ENCODE measurements at regions not wholly inside any gene's neighbourhood (a gene's known extent, or its start where the extent isn't known, plus 50 kb on each side); places are given as distances from the start of the nearest gene placed in this dataset.

DNA sequence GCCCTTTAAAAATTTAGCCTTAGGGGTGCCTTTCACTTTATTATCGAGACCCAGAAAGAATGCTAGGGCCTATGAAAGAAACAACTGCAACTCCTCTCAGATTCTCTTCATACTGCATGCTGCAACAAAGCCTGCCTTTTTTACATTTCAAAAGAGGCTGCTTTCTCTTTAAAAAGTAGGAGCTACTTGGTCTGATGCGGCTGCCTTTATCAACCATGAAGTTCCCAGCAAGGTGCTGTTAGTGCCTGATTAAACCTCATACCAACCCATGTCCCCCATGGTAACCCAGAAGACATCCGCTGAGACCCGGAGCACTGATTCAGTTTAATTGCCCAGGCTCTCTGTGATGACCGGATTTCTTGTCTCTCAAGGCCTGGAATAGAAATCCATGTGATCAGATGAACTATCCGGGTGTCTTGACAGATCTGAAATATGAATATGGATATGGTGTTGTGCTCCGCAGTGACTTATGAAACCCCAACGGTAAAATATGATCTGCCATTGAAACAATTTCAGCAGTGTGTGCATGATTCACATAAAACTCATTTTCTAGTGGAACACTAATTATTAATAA, 368.3 kb downstream of the ZNF521 start:
- Histone ChIP-seq H3K4me2 (no peak overlapping the region), H3K9ac (no peak overlapping the region), H3K36me3 (no peaks in the 10 kb centered on the region), H3K4me1 (no peaks in the 10 kb centered on the region), H4K20me1 (no peaks in the 10 kb centered on the region), H3K27me3 (no peaks in the 10 kb centered on the region), H3K9me3 (no peaks in the 10 kb centered on the region), H3K27ac (no peak overlapping the region), H3K4me3 (no peak overlapping the region)
- no peak for TF ChIP-seq Cebpa-rat (IDR thresholded peaks at IDR 0.05)

DNA sequence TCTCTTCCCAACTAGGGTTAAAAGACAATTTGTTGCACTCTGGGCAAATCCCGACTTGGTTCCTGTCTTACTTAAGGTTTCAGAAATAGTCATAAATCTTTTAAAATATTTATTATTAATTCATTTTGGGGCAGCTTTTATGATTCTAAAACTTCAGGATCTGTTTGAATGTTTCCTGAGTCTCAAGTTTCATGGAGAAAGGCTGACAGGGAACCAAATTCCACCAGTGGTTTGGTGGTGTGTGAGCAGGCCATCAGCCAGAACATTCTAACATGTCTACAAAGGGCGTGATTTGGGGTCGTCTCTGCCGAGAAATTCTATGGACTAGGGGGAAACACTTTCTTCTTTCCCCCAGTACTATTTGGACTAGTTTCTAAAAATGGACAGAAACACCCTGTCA, 366.4 kb downstream of the ZNF521 start:
- H3K27ac ChIP-seq = no peak overlapping the region
- TF ChIP-seq Cebpa-rat (IDR thresholded peaks at IDR 0.05) = no peak

DNA sequence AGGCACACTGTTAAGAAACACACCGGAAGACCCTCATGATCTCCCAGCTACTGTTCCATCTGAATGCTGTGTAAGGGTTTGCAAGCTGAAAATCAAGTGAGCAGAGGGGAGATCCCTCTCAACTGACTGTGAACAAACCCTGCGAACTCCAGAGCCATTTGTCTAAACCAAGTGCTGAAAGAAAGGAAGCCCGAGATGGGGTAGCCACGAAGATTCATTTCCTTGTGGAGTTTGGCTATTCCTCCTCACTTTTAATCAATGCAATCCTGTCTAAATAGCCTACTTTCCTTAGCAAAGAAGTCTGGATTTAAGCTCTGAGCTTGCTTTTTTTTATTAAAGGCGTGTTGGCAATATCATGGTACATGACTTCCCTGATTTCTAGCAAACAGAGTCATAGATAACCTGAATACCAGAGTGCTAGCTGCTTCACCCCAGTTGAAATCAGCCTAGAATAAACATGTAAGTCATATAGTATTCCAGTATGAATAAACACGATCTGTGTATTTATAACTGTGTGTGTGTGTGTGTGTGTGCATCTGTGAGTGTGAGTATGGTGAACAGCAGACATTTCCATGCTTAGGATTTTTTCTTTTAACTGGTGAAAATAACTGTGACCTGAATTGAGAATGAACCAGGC, 365.2 kb downstream of the ZNF521 start:
- H3K4me2 ChIP-seq = no peak overlapping the region
- H3K27ac ChIP-seq = no peak overlapping the region
- H3K4me1 ChIP-seq = no peaks in the 10 kb centered on the region
- no peaks in the 10 kb centered on the region for H3K9me3 ChIP-seq
- no peak overlapping the region for H3K4me3 ChIP-seq
- H3K9ac ChIP-seq = no peak overlapping the region
- no peaks in the 10 kb centered on the region for H3K27me3 ChIP-seq
- no peak for TF ChIP-seq Cebpa-rat (IDR thresholded peaks at IDR 0.05)
- H3K36me3 ChIP-seq = no peaks in the 10 kb centered on the region
- no peaks in the 10 kb centered on the region for H4K20me1 ChIP-seq

More for the DNA sequence above, 366.4 kb downstream of the ZNF521 start:
- Histone ChIP-seq H3K27me3 (no peaks in the 10 kb centered on the region), H4K20me1 (no peaks in the 10 kb centered on the region), H3K9me3 (no peaks in the 10 kb centered on the region), H3K4me1 (no peaks in the 10 kb centered on the region), H3K36me3 (no peaks in the 10 kb centered on the region), H3K4me3 (no peak overlapping the region), H3K9ac (no peak overlapping the region), H3K4me2 (no peak overlapping the region)

DNA sequence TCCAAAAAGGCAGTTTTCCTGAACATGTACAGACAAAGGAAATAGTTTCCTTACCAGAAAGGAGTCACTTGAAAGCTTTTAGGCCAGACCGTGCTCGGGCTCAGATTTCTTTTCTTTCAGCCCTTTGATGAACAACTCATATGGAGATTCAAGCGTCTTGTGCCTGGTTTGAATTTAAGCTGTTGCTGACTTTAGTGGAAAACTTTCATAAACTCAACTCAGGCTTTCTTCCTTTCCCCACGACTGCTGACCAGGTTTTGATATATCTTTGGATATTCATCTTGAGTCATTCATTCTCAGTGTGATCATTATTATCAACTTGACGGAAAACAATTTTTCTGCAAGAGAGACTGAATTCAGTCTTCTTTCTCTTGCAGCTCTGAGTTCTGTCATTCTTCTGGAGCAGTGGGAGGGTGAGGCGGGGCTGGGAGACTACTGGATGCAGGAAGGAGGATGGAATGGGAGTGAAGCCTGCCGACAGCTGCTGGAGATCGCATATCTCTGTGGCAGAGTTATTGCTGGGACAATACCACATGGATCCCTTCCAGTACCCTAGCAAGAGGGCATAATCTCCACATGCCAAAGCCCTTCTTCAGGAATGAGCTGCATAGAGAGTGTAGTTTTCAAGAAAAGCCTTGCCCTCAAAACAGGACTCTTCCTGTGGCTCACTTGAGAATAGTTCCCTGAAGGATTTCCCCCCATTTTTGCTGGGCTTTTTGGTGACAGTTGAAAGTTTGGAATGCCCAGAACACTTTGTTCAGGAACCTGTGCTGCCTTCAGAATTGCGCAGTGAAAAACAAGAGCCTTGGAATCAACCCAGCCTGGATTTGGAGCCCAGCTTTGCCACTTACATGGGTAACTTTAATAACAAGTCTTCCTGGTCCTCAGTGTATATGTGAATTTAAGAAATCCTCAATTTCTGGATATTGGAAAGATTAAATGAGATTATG, 364.4 kb downstream of the ZNF521 start:
- H3K9ac ChIP-seq = no peak overlapping the region
- H3K27ac ChIP-seq = no peak overlapping the region
- H3K4me2 ChIP-seq = no peak overlapping the region
- no peak for TF ChIP-seq Cebpa-rat (IDR thresholded peaks at IDR 0.05)
- no peak overlapping the region for H3K4me3 ChIP-seq
- H3K36me3 ChIP-seq = no peaks in the 10 kb centered on the region
- H4K20me1 ChIP-seq = no peaks in the 10 kb centered on the region
- no peaks in the 10 kb centered on the region for H3K4me1 ChIP-seq
- no peaks in the 10 kb centered on the region for H3K27me3 ChIP-seq
- H3K9me3 ChIP-seq = no peaks in the 10 kb centered on the region

DNA sequence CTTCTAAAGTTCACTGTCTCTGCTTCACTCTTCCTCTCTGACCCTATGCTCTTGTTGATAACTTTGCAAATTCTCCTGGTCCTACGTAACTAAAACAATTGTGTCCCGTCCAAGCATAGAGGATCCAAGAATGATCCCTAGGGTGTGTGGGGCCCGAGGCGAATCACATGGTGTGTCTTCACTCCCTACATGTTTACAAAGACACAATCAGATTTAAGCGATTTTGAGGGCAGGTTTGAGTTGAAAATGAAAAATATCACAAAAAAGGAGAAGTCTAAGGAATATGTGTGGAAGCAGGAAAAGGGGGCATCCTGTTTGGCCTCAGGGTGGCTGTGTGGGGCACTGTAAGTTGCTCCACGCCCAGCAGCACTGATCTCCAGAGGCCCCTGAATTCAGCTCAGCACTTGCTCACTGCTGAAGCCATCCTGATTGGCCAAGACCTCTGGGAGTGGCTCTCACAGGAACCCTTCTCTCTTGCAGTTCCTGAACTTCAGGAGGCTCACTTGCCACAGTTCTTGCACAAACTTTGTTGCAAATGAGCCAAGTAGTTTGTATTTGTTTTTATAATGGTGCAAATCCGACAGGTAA, 363.6 kb downstream of the ZNF521 start:
- no peak overlapping the region for H3K4me2 ChIP-seq
- no peaks in the 10 kb centered on the region for H4K20me1 ChIP-seq
- no peak overlapping the region for H3K4me3 ChIP-seq
- H3K27me3 ChIP-seq = no peaks in the 10 kb centered on the region
- no peaks in the 10 kb centered on the region for H3K9me3 ChIP-seq
- no peak for TF ChIP-seq Cebpa-rat (IDR thresholded peaks at IDR 0.05)
- H3K4me1 ChIP-seq = no peaks in the 10 kb centered on the region
- no peak overlapping the region for H3K27ac ChIP-seq
- no peaks in the 10 kb centered on the region for H3K36me3 ChIP-seq
- no peak overlapping the region for H3K9ac ChIP-seq

DNA sequence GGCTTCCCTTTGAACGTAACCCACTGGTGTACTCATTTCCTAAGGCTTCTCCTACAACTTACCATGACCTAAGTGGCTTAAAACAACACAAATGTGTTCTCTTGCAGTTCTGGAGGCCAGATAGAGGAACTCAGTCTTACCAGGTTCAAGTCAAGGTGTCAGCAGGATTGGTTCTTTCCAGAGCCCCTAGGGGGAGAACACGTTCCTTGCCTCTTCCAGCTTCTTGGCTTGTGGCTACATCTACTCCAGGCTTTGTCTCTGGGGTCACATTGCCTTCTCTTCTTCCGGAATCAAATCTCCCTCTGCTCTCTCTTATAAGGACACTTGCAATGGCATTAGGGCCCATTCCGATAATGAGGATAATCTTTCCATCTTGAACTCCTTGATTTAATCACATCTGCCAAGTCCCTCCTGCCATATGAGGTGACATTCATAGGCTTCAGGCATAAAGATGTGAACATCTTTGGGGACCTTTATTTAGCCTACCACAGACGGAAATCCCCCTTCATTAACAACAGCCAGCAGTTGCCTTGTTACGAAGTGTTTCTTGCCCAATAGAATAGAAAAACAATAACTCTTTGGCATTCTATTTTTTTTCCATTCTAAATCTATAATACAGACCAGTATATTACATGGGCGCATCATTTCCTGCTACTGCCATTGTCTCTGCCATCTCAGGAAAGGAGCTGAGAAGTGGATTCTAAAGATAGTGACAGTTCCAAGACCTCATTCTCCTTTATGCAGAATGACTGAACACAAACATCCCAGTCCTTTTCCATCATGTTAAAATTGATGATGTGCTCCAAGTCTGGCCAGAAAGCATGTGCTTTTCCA, 362.0 kb downstream of the ZNF521 start:
- no peaks in the 10 kb centered on the region for H3K4me1 ChIP-seq
- H3K4me3 ChIP-seq = no peak overlapping the region
- no peaks in the 10 kb centered on the region for H3K9me3 ChIP-seq
- no peak overlapping the region for H3K4me2 ChIP-seq
- no peaks in the 10 kb centered on the region for H4K20me1 ChIP-seq
- no peaks in the 10 kb centered on the region for H3K36me3 ChIP-seq
- no peak overlapping the region for H3K9ac ChIP-seq
- H3K27ac ChIP-seq = no peak overlapping the region
- H3K27me3 ChIP-seq = no peaks in the 10 kb centered on the region
- no peak for TF ChIP-seq Cebpa-rat (IDR thresholded peaks at IDR 0.05)

DNA sequence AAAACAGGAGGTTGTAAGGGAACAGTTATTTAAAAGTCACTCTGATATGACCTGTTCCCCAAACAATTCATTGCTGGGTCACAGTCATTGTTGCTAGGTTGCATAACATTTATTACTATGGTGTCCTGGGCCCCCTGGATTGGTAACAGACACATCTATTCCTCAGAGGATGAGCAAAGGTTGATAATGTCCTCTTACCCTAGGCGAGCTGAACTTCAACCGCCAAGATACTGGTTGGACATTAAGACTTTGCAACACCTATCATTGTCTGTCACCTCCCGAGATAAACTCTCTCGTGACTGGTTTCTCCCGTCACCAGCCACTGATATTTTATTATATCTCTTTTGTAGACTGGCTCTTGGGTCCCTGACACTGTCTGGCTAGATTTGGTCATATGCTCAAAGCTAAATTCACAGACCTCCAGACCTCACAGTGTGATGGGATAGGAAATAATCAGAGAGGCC, 361.3 kb downstream of the ZNF521 start:
- TF ChIP-seq Cebpa-rat (IDR thresholded peaks at IDR 0.05) = no peak
- no peaks in the 10 kb centered on the region for H3K36me3 ChIP-seq
- no peak overlapping the region for H3K4me2 ChIP-seq
- H3K9me3 ChIP-seq = no peaks in the 10 kb centered on the region
- H3K4me1 ChIP-seq = no peaks in the 10 kb centered on the region
- no peak overlapping the region for H3K9ac ChIP-seq
- H3K4me3 ChIP-seq = no peak overlapping the region
- no peaks in the 10 kb centered on the region for H3K27me3 ChIP-seq
- H4K20me1 ChIP-seq = no peaks in the 10 kb centered on the region
- no peak overlapping the region for H3K27ac ChIP-seq

DNA sequence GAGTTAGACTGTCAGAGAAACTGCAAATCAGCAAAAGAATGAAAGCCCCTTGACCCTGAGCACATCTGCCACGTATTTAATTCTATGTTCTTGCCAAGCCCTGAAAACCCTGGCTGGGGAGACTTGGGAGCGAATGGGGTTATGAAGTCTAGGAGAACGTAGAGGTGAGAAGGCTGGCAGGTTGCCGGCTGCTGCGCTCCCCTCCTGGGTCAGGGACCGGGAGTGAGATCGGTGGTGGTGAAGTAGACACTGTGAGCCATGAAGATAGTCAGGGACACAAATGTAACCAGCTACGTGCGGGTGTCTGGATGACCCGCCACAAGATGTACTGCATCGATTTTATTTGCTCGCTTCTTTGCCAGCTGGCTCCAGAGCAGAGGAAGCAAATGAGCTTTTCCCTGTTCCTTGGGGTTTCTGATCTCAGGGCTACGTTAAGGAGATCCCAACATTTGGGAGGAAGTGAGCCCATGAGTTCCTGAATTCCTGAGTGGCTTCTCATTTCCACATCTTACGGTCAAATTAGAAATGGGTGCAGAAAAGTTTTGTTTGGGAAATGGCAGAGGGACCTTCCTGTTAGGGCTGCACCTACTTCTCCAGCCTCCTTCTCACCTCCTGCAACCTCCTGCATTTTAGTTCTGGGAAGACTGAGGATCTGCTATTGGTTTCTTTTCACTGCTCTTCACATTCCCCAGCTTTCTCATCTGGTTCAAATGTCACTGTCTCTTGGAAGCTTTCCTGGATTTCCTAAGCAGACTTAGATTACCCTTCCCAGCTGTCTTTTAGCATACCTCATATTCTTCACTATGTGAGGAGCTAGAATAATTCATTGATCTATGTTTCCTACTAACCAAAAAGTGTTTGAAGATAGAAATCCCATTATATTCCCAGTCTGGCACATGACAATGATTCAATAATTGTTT, 360.6 kb downstream of the ZNF521 start:
- Histone ChIP-seq H4K20me1 (no peaks in the 10 kb centered on the region), H3K36me3 (no peaks in the 10 kb centered on the region), H3K9me3 (no peaks in the 10 kb centered on the region), H3K27ac (no peak overlapping the region), H3K4me3 (no peak overlapping the region), H3K4me1 (no peaks in the 10 kb centered on the region), H3K4me2 (no peak overlapping the region), H3K27me3 (no peaks in the 10 kb centered on the region), H3K9ac (no peak overlapping the region)
- no peak for TF ChIP-seq Cebpa-rat (IDR thresholded peaks at IDR 0.05)

Data from BLaER1 (cell line).